ENCODE measurements at regions not wholly inside any gene's neighbourhood (a gene's known extent, or its start where the extent isn't known, plus 50 kb on each side); places are given as distances from the start of the nearest gene placed in this dataset.

DNA sequence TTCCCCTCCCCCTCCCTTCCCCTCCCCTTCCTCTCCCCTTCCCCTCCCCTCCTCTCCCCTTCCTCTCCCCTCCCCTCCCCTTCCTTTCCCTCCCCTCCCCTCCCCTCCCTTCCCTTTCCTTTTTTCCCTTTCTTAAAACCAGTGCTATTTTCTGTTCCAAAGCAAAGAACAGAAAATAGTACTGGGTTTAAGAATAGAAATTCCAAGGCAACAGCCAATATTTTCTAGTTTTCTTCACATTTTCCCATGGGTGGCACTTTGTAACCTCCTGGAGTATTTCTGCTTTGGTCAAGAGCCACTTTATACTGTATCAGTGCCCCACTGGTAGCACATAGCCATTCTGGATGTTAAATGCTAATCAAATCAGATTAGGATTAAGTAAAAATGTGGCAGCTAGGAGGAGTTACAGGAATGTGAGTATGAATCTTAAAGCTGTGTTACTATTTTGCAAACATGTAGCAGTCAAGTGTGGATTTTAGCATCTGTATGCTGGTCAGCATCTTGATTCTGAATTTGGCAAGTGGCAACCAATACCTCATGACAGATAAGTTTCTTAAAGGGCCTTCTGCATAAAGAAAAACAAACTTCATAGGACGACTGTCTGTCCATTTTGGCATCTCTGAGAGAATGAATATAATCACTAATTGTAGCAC lies 126.4 kb downstream of the CEP57L1 start:
- peaks cover 0 to 18% of the 10 kb centered on the region in 2 donors for H3K4me1 ChIP-seq
- H3K27me3 ChIP-seq: no peaks in the 10 kb centered on the region
- peak overlapping the region; percentile 40 to 52 for H3K27ac ChIP-seq
- no peak overlapping the region for H3K4me3 ChIP-seq
- intact Hi-C loops (cut with DNase I): loop anchor here (5.0 kb wide), 1 partner anchor 76 kb away; no protein-coding TSS in a partner anchor
- H3K9me3 ChIP-seq: no peaks in the 10 kb centered on the region
- no peaks in the 10 kb centered on the region for H3K36me3 ChIP-seq
- DNase-seq (ENCODE audit: low spot score in 2 of 2): no peak
- TF ChIP-seq, protein P1, sequence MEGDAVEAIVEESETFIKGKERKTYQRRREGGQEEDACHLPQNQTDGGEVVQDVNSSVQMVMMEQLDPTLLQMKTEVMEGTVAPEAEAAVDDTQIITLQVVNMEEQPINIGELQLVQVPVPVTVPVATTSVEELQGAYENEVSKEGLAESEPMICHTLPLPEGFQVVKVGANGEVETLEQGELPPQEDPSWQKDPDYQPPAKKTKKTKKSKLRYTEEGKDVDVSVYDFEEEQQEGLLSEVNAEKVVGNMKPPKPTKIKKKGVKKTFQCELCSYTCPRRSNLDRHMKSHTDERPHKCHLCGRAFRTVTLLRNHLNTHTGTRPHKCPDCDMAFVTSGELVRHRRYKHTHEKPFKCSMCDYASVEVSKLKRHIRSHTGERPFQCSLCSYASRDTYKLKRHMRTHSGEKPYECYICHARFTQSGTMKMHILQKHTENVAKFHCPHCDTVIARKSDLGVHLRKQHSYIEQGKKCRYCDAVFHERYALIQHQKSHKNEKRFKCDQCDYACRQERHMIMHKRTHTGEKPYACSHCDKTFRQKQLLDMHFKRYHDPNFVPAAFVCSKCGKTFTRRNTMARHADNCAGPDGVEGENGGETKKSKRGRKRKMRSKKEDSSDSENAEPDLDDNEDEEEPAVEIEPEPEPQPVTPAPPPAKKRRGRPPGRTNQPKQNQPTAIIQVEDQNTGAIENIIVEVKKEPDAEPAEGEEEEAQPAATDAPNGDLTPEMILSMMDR (IDR thresholded peaks at IDR 0.05): peak in 1 of 3 experiments; percentile 15

Measured in ascending aorta (tissue), 2 donors.